Activated CD4-positive, CD25-positive, alpha-beta regulatory T cell (primary cell): ENCODE measurements at regions not wholly inside any gene's neighbourhood (a gene's known extent, or its start where the extent isn't known, plus 50 kb on each side); places are given as distances from the start of the nearest gene placed in this dataset.

Experiments used
- DNase-seq, 4 experiments: peaks; one replicate each; lab custom pipeline; 2025; lab: John Stamatoyannopoulos, UW

DNA sequence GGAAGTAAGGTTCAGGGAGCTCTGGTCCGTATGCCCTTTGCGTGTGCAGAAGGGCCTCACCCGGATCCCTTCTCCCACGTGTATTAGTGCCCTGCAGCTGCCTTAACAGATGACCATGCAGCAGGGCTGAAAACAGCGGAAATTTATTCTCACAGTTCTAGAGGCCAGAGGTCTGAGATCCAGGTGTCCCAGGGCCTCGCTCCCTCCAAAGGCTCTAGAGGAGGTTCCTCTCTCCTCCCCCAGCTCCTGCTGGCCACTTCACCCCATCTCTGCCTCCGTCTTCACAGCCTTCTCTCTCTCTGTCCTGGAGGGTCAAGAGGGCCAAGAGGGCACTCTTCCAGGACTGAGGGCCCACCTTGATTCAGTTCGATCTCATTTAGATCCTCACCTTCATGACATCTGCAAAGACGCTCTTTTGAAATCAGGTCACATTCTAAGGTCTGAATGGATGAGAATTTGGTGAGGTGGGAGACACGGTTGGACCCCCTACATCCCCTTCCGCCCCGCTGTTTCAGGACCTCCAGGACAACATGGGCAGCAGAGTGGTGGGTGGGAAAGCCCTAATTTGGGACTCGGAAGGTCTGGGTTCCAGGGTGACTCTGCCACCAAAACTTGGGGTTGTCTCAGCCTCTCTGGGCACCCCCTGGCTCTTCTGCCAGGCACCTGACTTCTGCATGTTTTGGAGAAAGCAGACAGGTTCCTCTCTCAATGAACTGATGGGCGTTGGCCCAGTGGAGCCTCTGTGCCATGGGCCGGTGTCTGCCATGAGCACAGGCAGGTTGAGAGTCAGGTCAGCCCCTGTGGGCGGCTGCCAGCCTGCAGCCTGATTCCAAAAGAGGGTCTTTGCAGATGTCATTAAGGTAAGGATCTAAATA is 361.2 kb downstream of the SEC14L1 start:
- no peak for DNase-seq

DNA sequence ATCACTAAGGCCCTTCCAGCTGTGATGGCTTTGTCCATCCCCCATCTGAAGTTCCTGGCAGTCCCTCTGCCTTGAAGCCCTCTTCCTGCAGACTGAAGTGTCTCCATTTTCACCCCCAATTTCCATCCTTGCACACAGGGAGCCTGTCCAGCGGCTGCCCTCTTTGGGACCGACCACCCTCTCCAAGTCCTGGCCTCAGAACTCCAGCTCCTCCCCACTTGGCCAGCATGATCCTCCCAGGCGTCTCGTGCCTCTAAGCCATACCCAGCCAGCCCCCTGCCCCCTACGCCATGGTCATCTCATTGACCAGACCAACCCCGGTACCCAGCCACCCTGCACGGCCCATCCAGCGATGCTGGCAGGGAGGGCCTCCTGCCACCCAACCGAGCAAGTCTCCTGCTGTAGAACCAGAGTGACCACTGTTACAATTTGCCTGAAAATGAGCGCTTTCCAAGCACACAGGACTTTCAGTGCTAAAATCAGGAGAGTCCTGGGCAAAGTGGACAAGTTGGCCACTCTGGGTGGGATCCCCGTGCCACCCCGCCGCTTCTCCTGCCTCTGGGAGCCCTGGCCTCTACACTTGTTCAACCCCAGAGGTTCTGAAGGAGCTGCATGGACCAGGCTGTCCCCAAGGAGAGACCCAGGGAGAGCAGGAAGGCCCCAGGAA is 362.0 kb downstream of the SEC14L1 start:
- DNase-seq: no peak

DNA sequence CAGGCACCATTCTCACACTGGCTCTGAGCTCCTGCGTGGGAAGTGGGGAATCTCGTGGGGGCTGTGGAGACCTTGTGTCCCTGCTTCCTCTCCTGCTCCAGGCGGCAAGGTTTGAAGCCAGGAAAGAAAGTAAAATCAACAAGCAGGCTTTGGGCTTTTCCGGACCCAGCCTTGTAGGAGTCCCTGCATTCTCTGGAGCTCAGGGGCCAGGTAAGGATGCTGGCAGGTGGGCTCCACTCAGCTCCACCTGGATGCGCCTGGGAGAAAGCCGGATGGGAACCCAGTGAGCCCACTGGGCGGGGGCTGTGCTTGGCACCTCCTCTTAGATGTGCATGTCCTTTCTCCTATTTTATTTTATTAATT is 362.5 kb downstream of the SEC14L1 start:
- no peak for DNase-seq

DNA sequence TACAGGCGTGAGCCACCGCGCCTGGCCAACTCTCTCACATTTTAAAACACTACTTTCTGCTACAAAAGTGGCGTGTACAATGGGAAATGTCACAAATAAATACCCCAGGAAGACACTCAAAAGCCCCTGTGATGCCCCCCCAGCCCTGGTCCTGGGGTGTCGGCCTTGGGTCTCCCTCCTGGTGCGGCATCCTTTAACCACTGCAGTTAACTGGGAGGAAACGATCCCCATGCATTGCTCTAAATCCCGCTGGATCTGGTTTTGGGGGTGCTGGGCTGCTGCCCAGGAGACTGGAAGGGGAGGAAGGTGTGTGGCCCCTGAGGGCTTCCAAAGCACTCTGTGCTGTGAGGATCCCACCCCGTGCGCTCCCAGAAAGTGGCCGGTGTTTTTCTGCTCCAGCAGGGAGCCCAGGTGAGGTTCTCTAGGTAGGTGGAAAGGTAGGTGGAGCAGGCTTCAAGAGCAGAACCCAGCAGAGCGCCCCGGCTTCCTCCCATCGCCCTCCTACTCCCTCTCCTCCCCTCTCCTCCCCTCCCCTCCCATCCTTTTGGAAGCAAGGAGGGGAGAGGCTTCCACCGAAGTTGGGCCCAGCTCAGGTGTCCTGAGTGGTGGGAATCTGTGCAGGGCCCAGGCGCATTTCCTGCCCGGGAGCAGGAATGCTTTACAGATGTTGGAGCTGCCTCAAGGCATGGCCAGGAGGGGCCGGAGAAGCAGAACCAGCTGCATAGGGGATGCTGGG is 363.3 kb downstream of the SEC14L1 start:
- no peak for DNase-seq

DNA sequence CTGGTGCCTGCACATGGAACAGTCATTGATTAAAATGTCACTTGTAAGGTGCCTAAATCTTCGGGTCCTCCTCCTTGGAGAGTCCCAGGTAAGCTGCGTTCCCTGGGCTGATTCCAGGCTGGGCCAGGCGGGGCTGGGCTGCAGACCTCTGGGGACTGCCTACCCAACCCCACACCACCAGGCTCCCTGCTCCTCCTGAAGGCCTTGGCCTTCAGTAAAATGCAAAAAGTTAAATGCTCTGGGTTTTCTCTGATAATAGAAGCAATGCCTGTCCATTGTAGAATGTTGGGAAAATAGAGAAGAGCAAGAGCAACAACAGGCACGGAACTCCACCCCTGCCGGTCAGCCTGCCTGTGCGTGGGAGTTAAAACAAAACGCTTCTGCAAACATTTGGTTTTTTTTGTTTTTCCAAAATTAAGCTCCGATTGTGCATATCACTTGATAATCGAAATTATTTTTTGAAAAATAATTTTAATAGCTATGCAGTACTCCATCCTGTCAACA is 363.9 kb downstream of the SEC14L1 start:
- no peak for DNase-seq

DNA sequence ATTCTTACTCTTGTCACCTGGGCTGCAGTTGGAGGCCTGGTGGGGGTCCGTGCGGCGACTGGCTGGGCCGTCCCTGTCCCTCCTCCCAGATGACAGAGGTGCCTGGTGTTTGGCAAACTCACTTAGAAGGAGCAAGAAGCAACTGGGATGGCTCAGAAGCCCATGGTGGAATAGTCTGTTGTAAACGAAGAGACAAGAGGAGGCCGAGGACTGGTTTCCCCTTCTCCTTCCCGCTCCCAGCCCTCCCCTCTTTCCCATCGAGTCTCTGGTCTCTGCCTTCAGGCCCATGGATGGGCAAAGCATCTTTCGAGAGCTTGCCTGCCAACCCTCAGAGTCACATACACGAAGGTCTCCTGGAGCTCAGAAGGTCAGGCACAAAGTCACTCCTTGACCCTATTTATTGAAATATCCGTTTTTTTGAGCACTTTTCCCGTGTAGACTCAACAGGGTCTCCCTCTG is 364.4 kb downstream of the SEC14L1 start:
- no peak for DNase-seq

DNA sequence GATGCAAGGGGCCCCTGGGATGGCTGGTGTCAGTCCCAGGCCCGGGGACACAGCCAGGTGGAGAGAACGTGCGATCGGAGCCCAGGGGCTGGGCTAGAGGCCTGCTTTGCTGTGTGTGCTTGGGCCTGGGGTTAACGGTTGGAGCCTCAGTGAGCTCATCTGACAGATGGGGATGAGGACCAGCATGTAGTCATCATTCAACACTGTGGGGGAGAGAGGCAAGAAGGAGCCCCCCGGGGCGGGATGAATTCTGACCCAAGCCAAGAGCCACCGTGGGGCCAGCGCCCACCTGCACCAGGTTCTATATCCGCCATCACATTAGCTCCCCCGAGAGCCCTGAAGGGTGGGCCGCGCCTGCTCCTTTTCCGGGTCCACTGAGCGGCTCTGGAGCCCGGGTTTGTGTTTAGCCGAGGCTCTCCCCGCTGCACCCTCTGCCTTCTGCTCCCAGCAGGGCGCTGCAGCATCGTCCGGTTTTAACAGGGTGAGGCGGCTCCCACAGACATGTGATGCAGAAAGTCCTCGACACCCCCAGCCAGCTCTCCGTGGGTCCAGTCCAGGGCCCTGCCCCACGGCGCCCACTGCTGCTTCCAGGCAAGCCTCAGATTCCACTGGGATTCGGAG is 365.7 kb downstream of the SEC14L1 start:
- no peak for DNase-seq

DNA sequence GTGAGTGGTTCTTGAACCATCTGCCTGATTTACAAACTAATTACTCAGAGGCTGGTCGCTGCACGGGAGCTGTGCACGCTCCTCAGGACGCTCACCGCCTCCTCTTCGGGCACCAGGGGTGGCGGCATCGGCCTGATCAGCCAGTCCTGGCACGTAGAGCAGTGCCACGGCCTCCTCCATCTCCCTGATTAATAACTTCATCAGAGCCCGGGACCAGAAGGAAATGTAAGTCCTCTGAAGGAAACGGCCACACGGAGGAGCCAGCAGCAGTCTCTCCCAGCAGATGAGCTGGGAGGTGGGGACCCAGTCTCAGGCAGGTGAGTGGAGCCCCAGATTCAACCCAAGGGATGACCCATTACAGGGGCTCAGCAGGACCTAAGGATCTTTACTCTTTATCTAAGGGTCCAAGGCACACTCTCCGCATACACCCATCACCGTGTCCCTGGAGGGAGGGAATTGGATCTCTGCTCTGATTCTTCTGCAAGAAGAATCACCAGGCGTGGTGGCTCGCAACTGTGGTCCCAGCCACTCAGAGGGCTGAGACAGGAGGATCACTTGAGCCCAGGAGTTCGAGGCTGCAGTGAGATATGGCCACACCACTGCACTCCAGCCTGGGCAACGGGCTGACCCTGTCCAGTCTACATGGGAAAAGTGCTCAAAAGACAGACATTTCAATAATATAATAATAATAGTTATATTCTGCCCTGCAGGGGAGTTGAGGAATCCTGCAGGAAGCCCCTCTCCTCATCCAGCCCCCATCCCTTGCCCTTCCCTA is 366.5 kb downstream of the SEC14L1 start:
- no peak for DNase-seq

DNA sequence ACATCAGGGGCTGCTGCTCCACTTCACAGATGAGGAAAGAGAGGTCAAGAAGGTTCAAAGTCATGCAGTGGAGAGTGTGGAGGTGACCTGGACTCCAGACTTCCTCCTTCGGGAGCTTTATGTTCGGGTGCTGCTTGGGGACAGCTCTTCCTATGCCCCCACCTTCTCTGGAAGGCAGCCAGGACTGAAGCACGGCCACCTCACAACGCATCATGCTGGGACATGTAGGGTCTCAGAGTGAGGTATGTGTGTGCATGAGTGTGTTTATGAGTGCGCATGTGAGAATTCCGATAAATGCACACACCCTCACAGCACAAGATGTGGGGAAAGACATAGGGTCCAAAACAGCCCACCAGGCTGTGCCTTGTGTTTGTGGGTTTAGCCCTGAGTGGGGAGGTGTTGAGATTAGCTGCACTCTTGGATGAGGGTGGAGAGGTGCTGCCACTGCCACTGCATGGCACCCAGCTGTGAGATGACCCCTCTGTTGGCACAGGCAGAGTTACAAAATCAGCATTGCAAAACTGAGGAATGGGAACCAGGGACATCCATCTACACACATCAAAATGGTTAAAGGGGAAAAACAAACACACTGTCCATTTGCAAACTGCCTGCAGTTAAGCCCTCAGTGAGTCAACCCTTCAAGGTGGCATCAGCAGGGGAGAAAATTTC is 367.4 kb downstream of the SEC14L1 start:
- no peak for DNase-seq

DNA sequence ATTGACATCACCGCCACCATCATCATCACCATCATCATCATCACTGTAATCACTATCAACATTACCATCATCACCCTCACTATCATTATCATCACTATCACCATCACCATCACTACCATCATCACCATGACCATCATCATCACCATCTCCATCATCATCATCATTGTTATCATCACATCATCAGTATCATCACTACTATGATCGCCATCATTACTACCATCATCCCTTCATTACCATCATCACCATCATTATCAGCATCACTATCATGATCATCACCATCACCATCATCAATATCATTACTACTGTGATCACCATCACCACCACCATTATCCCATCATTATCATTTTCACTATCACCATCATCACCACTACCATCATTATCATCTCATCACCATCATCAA is 368.3 kb downstream of the SEC14L1 start:
- no peak for DNase-seq

DNA sequence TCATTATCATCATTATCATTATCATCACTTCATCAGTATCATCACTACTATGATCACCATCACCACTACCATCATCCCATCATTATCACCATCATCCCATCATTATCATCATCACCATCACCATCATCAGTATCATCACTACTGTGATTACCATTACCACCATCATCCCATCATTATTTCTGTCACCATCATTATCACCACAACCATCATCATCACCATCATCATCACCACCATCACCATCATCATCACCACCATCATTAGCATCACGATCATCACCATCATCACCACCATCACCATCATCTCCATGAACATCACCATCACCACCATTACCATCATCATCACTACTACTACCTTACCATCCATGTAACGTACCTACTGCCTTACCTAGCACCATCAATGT is 368.8 kb downstream of the SEC14L1 start:
- no peak for DNase-seq

DNA sequence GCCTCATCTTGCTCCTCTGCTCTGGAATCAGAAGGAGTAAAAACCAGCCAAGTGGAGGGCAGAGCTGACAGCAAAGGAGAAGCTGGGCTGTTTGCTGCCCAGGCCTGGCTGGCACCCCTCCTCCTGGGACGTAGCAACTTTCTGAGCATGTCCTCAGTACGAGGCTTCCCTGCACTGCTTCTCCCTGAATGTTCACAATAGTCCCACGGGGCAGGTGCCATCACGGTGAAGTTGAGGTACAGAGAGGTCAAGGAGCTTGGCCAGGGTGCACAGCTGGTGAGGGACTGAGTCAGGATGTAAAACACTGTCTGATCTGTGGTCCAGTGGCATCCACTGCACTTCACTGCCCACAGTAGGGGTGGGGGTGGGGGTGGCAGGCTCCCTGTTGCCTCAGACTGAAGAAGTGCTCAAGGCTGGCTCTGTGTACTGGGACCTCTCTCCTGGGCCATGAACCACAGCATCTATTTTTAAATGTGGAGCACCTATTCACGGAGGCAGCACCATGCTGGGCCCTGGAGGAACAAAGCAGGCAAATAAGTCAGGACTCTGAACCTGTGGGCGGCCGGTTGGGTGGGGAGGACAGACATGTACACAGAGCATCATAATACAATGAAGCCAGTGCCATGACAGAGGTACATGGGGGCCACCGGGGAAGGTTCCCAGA is 369.5 kb downstream of the SEC14L1 start:
- DNase-seq: no peak

DNA sequence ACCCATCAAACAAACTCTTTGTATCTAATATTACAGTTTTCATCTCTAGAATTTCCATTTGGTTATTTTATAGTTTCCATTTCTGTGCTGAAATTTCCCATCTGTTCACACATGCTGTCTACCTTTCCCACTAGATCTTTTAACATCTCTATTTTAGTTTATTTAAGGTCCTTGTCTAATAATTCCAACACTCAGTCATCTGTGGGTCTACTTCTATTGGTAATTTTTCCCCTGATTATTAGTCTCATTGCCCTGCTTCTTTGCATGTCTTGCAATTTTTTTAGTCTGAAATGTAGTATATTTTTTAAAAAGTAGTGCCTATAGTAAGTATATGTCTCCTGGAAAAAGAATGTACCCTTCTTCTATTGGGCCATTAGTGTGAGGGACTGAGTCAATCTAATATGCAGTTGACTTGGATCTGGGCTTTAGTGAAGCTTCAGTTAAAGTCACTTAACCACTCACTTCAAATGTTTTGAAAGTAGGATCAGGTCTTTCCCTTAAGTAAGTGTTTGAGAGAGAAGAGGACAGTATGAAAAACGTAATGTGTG is 370.8 kb downstream of the SEC14L1 start:
- no peak for DNase-seq

DNA sequence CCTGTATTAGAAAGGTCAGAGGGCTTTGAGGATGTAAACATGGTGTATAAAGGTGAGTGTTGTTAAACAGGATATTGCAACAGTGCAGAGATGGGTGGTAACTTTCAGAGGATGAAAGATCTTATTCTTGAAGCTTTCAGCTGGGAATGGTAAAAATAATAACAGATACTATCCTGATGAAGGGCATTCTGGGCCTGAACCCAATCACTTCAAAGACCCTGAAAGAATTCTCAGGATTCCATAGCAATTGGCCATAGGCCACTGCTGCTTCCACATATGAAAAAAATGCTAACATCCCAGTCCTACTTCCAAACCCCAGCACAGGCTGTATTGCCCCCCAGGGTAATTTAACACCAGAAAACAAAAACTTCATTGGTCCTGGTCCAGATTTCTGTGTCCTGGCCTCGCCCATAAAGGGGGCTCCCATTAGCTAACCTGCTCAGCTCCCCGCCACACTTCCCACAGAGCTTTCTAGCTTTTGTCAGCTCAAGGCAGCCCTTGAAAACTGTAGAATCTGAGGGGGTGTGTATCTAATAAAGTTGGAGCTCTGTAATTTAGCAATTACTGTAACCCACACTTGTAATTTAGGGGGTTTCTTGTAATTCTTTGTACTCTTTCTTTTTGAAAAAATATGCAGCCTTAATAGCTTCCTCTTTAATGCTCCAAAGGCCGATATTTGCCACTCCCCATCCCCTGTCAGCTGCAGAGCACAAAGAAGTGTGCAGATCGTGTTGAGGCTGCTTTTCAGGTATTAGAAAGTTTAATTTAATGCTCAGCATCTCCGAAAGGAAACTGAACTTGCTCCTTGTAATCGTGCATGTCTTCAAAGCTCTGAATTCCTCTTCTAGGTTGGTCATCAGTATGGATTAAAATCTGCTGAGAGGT is 371.5 kb downstream of the SEC14L1 start:
- no peak for DNase-seq

DNA sequence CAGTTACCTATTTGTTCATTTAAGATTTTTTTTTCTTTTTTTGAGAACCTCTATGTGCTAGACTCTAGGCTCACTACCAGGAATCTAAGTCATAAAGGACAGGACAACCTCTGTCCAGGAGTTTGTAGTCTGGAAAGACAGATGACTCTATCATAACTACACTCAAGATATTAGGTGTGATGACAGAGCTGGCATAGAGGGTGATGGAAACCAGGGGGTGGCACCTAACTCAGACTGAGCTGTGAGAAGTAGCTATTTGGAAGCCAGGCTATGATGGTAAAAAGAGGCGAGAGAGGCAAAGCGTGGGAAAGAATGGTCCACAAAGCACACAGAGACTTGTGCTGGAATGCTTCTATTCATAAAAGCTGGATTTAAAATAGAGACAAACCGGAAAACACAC is 372.3 kb downstream of the SEC14L1 start:
- no peak for DNase-seq

DNA sequence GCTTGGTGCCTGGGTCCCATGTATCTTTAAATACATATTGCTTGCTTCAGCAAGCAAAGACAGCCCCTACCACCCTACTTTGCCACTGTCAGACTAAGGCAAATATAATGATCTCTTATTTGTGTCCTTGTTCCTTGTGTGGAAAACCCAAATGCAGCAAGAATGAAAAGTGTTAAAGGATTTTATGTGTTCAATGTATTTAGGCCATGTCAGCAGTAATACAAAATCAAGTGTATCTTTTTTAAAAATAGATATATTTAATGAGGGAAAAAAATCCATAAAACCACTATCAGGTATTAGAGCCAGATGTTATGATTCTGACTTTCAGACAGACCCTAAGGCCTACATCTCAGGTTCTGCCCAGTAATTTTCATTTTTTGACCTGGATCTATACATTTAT is 374.5 kb downstream of the SEC14L1 start:
- DNase-seq: no peak

DNA sequence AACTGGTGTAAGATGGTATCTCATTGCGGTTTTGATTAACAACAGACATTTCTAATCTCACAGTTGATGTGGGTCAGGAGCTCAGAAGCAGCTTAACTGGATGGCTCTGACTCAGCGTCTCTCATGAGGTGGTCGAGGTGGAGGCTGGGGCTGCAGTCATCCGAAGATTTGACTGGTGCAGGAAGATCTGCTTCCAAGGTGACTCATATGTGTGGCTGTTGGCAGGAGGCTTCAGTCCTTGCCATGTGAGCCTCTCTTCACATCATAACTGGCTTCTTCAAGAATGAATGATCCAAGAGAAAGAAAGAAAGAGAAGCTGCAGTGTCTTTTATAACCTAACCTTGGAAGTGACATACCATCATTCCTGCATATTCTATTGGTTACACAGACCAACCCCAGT is 376.1 kb downstream of the SEC14L1 start:
- DNase-seq: no peak

DNA sequence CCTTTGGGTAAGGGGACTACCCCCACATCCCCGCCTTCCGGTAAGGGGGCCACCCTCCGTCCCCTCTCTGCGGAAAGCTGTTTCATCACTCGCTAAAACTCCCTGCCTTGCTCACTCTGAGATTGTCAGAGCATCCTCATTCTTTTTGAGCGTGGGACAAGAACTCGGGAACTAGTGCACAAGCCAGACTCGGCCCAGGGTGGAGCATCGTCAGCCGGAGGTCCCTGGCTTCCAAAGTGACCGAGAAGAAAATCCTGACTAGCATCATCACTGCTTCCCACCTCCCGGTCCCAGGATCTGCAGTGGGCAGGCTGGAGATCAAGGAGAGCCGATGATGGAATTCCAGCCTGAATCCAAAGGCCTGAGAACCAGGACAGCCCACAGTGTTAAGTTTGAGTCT is 380.3 kb downstream of the SEC14L1 start:
- no peak for DNase-seq

DNA sequence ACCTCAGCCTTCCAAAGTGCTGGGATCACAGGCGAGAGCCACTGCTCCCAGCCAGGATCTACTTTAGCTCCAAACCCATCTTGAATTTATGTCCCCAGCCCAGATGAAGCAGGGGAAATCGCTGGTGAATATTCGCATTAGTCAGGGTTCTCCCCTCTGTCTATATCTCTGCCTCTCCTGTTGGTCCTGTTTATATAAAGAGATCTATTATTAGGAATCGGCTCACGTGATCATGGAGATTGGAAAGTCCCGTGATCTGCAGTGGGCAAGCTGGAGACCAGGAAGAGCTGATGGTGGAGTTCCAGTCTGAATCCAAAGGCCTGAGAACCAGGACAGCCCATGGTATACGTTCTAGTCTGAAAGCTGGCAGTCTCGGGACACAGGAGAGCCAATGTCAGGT is 382.8 kb downstream of the SEC14L1 start:
- DNase-seq: no peak
